AG04450 (cell line): ENCODE measurements at regions not wholly inside any gene's neighbourhood (a gene's known extent, or its start where the extent isn't known, plus 50 kb on each side); places are given as distances from the start of the nearest gene placed in this dataset.

Source experiments
- CTCF ChIA-PET: fragments of 300-600, 350-600 bp; formaldehyde crosslinking; extraction: SDS; loops from one replicate; lab custom pipeline; 2022; ENCODE audit warnings: antibody characterized with exemption, inconsistent platforms; lab: Charles Lee
- POLR2A ChIA-PET: fragments of 350-600 bp; formaldehyde crosslinking; extraction: SDS; loops from one replicate; lab custom pipeline; 2021; ENCODE audit warnings: antibody characterized with exemption, inconsistent platforms; lab: Yijun Ruan, JAX
- DNase-seq: peaks from one replicate; pipeline ENCODE4 v3.0.0-alpha.2; 2011; ENCODE audit warnings: low read depth, low spot score
- H3K27ac ChIP-seq: one replicate; pipeline ENCODE4 v1.5.1; 2012; ENCODE audit warnings: low read depth, low read length, control low read depth
- H3K27me3 ChIP-seq: one replicate; pipeline ENCODE4 v1.6.0; 2012; ENCODE audit warnings: low read length; ENCODE audit not compliant: control insufficient read depth, insufficient read depth
- H3K4me3 ChIP-seq: 2 replicates; pipeline ENCODE4 v1.5.1; 2011; ENCODE audit warnings: mild to moderate bottlenecking, low read depth, low read length, control low read depth
- H3K9me3 ChIP-seq: 2 replicates; pipeline ENCODE4 v1.5.1; 2012; ENCODE audit warnings: low read length; ENCODE audit not compliant: control insufficient read depth, insufficient read depth
- CTCF ChIP-seq: IDR thresholded peaks from 2 replicates; pipeline ENCODE4 v1.5.1; 2011; ENCODE audit warnings: low read depth, low read length, control low read depth, inconsistent platforms

- Histone ChIP-seq H3K27me3 (no peaks in the 10 kb centered on the region), H3K27ac (no peak overlapping the region), H3K9me3 (peaks cover 12% of the 10 kb centered on the region), H3K4me3 (no peak overlapping the region)
- TF ChIP-seq CTCF = no peak
- DNase-seq = no peak
- CTCF ChIA-PET = no interaction called here
- POLR2A ChIA-PET = no interaction called here
Observed at GRCh38 chr3:80994085-80994665, 767.3 kb downstream of the GBE1 start.

- ChIA-PET POLR2A (no interaction called here), CTCF (no interaction called here)
- Histone ChIP-seq H3K4me3 (no peak overlapping the region), H3K27ac (no peak overlapping the region), H3K9me3 (peaks cover 12% of the 10 kb centered on the region), H3K27me3 (no peaks in the 10 kb centered on the region)
- no peak for DNase-seq
- TF ChIP-seq CTCF = no peak
Observed at GRCh38 chr3:80993241-80993945, 768.1 kb downstream of the GBE1 start.

GRCh38 chr3:80983753-80984152, 777.7 kb downstream of the GBE1 start:
- peaks cover 10% of the 10 kb centered on the region for H3K9me3 ChIP-seq
- H3K4me3 ChIP-seq = no peak overlapping the region
- DNase-seq = no peak
- no peaks in the 10 kb centered on the region for H3K27me3 ChIP-seq
- ChIA-PET CTCF (no interaction called here), POLR2A (no interaction called here)
- no peak overlapping the region for H3K27ac ChIP-seq
- no peak for TF ChIP-seq CTCF

GRCh38 chr3:80978216-80978969, 783.1 kb downstream of the GBE1 start:
- CTCF ChIA-PET = no interaction called here
- H3K27ac ChIP-seq = no peak overlapping the region

More at GRCh38 chr3:80978216-80978969, 783.1 kb downstream of the GBE1 start:
- H3K9me3 ChIP-seq = peaks cover 10% of the 10 kb centered on the region
- no peak for TF ChIP-seq CTCF
- DNase-seq = no peak
- no peaks in the 10 kb centered on the region for H3K27me3 ChIP-seq
- POLR2A ChIA-PET = no interaction called here
- H3K4me3 ChIP-seq = no peak overlapping the region
